Liver (tissue), 8 donors: ENCODE measurements at regions not wholly inside any gene's neighbourhood (a gene's known extent, or its start where the extent isn't known, plus 50 kb on each side); places are given as distances from the start of the nearest gene placed in this dataset.

Experiments used
- DNase-seq: peaks from one replicate; pipeline ENCODE4 v3.0.0-alpha.2; 2017; ENCODE audit warnings: low spot score
- H3K27ac ChIP-seq, 2 donors: one replicate each; pipeline ENCODE4 v1.7.0; 2013; ENCODE audit warnings: inconsistent platforms in 2 of 2, low read length in 2 of 2, control low read depth in 1 of 2, low read depth in 1 of 2, mild to moderate bottlenecking in 1 of 2
- H3K27me3 ChIP-seq, 4 donors: one replicate each; pipeline versions ENCODE4 v1.6.1 to v1.7.0; 2013; ENCODE audit warnings: low read length in 3 of 4, inconsistent platforms in 1 of 4, mild to moderate bottlenecking in 1 of 4, moderate library complexity in 1 of 4; ENCODE audit not compliant: control insufficient read depth in 4 of 4, insufficient read depth in 4 of 4
- H3K36me3 ChIP-seq, 4 donors: one replicate each; pipeline versions ENCODE4 v1.6.1 to v1.7.0; 2013; ENCODE audit warnings: low read length in 3 of 4, mild to moderate bottlenecking in 3 of 4, low read depth in 1 of 4, moderate library complexity in 1 of 4; ENCODE audit not compliant: control insufficient read depth in 4 of 4, insufficient read depth in 3 of 4
- H3K4me1 ChIP-seq, 4 donors: one replicate each; pipeline versions ENCODE4 v1.6.1 to v1.7.0; 2013; ENCODE audit warnings: low read length in 3 of 4, mild to moderate bottlenecking in 3 of 4, moderate library complexity in 1 of 4; ENCODE audit not compliant: control insufficient read depth in 4 of 4, insufficient read depth in 4 of 4
- H3K4me3 ChIP-seq, 3 donors: one replicate each; pipeline versions ENCODE4 v1.6.1 to v1.7.0; 2013; ENCODE audit warnings: low read length in 3 of 3, control low read depth in 1 of 3, low read depth in 1 of 3, mild to moderate bottlenecking in 1 of 3
- H3K9ac ChIP-seq, 2 donors: one replicate each; pipeline ENCODE4 v1.7.0; 2013; ENCODE audit warnings: low read length in 2 of 2, mild to moderate bottlenecking in 2 of 2, moderate library complexity in 2 of 2, control low read depth in 1 of 2, low read depth in 1 of 2
- H3K9me3 ChIP-seq, 4 donors: one replicate each; pipeline versions ENCODE4 v1.6.1 to v1.7.0; 2013; ENCODE audit warnings: low read length in 3 of 4; ENCODE audit not compliant: control insufficient read depth in 4 of 4
- ATF3 ChIP-seq: IDR thresholded peaks from 2 replicates; pipeline ENCODE4 v1.6.1; 2016; ENCODE audit warnings: antibody characterized with exemption
- CTCF ChIP-seq: fragments of 150-350 bp; IDR thresholded peaks from 2 replicates; pipeline ENCODE4 v1.5.1; 2017; ENCODE audit warnings: improper control_type of control experiment, low read depth, low read length; ENCODE audit not compliant: missing input control
- EGR1 ChIP-seq, 2 donors: IDR thresholded peaks; 2 replicates each; pipeline ENCODE4 v1.6.1; 2016 to 2018; ENCODE audit warnings: antibody characterized with exemption in 2 of 2, low read depth in 2 of 2
- FOXA1 ChIP-seq: IDR thresholded peaks from 2 replicates; pipeline ENCODE4 v1.6.1; 2016; ENCODE audit warnings: antibody characterized with exemption
- FOXA2 ChIP-seq: IDR thresholded peaks from 2 replicates; pipeline ENCODE4 v1.6.1; 2016; ENCODE audit warnings: antibody characterized with exemption
- GABPA ChIP-seq, 2 donors: IDR thresholded peaks in 1 of 2; conservative IDR thresholded peaks in 1 of 2; 2 replicates each; pipeline ENCODE4 v1.6.1; 2016; ENCODE audit warnings: antibody characterized with exemption in 2 of 2, mild to moderate bottlenecking in 1 of 2, moderate library complexity in 1 of 2
- HNF4A ChIP-seq, 2 donors: conservative IDR thresholded peaks; 2 replicates each; pipeline ENCODE4 v1.6.1; 2016; ENCODE audit warnings: antibody characterized with exemption in 2 of 2, mild to moderate bottlenecking in 2 of 2
- HNF4G ChIP-seq: IDR thresholded peaks from 2 replicates; pipeline ENCODE4 v1.6.1; 2016; ENCODE audit warnings: antibody characterized with exemption
- JUND ChIP-seq, 2 donors: IDR thresholded peaks; 2 replicates each; pipeline ENCODE4 v1.6.1; 2016; ENCODE audit warnings: antibody characterized with exemption in 2 of 2
- MAX ChIP-seq: IDR thresholded peaks from 2 replicates; pipeline ENCODE4 v1.6.1; 2016; ENCODE audit warnings: antibody characterized with exemption
- NR2F2 ChIP-seq: IDR thresholded peaks from 2 replicates; pipeline ENCODE4 v1.6.1; 2016; ENCODE audit warnings: antibody characterized with exemption
- RAD21 ChIP-seq, 2 donors: IDR thresholded peaks; 2 replicates each; pipeline ENCODE4 v1.6.1; 2016; ENCODE audit warnings: antibody characterized with exemption in 2 of 2, mild to moderate bottlenecking in 2 of 2
- REST ChIP-seq: IDR thresholded peaks from 2 replicates; pipeline ENCODE4 v1.6.1; 2016; ENCODE audit warnings: antibody characterized with exemption, mild to moderate bottlenecking
- RXRA ChIP-seq, 2 donors: IDR thresholded peaks; 2 replicates each; pipeline ENCODE4 v1.6.1; 2017 to 2018; ENCODE audit warnings: antibody characterized with exemption in 2 of 2, mild to moderate bottlenecking in 1 of 2
- SP1 ChIP-seq: IDR thresholded peaks from 2 replicates; pipeline ENCODE4 v1.6.1; 2018; ENCODE audit warnings: antibody characterized with exemption, mild to moderate bottlenecking
- TAF1 ChIP-seq: conservative IDR thresholded peaks from 2 replicates; pipeline ENCODE4 v1.6.1; 2016; ENCODE audit warnings: antibody characterized with exemption, mild to moderate bottlenecking
- YY1 ChIP-seq: IDR thresholded peaks from 2 replicates; pipeline ENCODE4 v1.6.1; 2016; ENCODE audit warnings: antibody characterized with exemption, mild to moderate bottlenecking
- ZBTB33 ChIP-seq: IDR thresholded peaks from 2 replicates; pipeline ENCODE4 v1.6.1; 2016; ENCODE audit warnings: antibody characterized with exemption
- WGBS: extraction: QIAGEN DNeasy Blood & Tissue Kit; methylation state at CpG from one replicate; pipeline ENCODE4 v1.1.7; 2013; 5-methylcytosine and 5-hydroxymethylcytosine counted together
- donor health status: healthy.
- donor health status: healthy.
- donor health status: healthy.
- donor health status: healthy.
- donor health status: healthy.

GRCh38 chr5:145246379-145246778 is 588.8 kb downstream of the PRELID2 start:
- no peaks in the 10 kb centered on the region for H3K4me1 ChIP-seq
- DNase-seq: no peak
- no peaks in the 10 kb centered on the region for H3K36me3 ChIP-seq
- 89% methylated on average over 2 of the region's 2 CpGs for WGBS
- H3K27ac ChIP-seq: no peak overlapping the region
- H3K4me3 ChIP-seq: no peak overlapping the region
- no peaks in the 10 kb centered on the region for H3K27me3 ChIP-seq
- peaks cover 0 to under 1% (median 0%) of the 10 kb centered on the region in 4 donors for H3K9me3 ChIP-seq
- no peak for TF ChIP-seq SP1
- TF ChIP-seq TAF1: no peak
- TF ChIP-seq FOXA2: no peak
- no peak for TF ChIP-seq YY1
- TF ChIP-seq RXRA (IDR thresholded peaks at IDR 0.05): no peak
- no peak for TF ChIP-seq GABPA (IDR thresholded peaks at IDR 0.05 in 1 of 2, conservative IDR thresholded peaks at IDR 0.05 in 1 of 2)
- no peak for TF ChIP-seq RAD21 (IDR thresholded peaks at IDR 0.05)
- no peak for TF ChIP-seq REST
- TF ChIP-seq HNF4G: no peak
- no peak for TF ChIP-seq ZBTB33
- no peak for TF ChIP-seq FOXA1
- TF ChIP-seq ATF3: no peak
- TF ChIP-seq EGR1 (IDR thresholded peaks at IDR 0.05; ENCODE audit: low read depth in 2 of 2): no peak
- no peak for TF ChIP-seq JUND (IDR thresholded peaks at IDR 0.05)
- TF ChIP-seq HNF4A (conservative IDR thresholded peaks at IDR 0.05): no peak
- TF ChIP-seq NR2F2: no peak
- no peak for TF ChIP-seq CTCF
- TF ChIP-seq MAX: no peak
- no peak overlapping the region for H3K9ac ChIP-seq
